Liver (tissue), 8 donors: ENCODE measurements at regions not wholly inside any gene's neighbourhood (a gene's known extent, or its start where the extent isn't known, plus 50 kb on each side); places are given as distances from the start of the nearest gene placed in this dataset.

ENCODE experiments used
- DNase-seq: peaks from one replicate; pipeline ENCODE4 v3.0.0-alpha.2; 2017; ENCODE audit warnings: low spot score
- H3K27ac ChIP-seq, 2 donors: one replicate each; pipeline ENCODE4 v1.7.0; 2013; ENCODE audit warnings: inconsistent platforms in 2 of 2, low read length in 2 of 2, control low read depth in 1 of 2, low read depth in 1 of 2, mild to moderate bottlenecking in 1 of 2
- H3K27me3 ChIP-seq, 4 donors: one replicate each; pipeline versions ENCODE4 v1.6.1 to v1.7.0; 2013; ENCODE audit warnings: low read length in 3 of 4, inconsistent platforms in 1 of 4, mild to moderate bottlenecking in 1 of 4, moderate library complexity in 1 of 4; ENCODE audit not compliant: control insufficient read depth in 4 of 4, insufficient read depth in 4 of 4
- H3K36me3 ChIP-seq, 4 donors: one replicate each; pipeline versions ENCODE4 v1.6.1 to v1.7.0; 2013; ENCODE audit warnings: low read length in 3 of 4, mild to moderate bottlenecking in 3 of 4, low read depth in 1 of 4, moderate library complexity in 1 of 4; ENCODE audit not compliant: control insufficient read depth in 4 of 4, insufficient read depth in 3 of 4
- H3K4me1 ChIP-seq, 4 donors: one replicate each; pipeline versions ENCODE4 v1.6.1 to v1.7.0; 2013; ENCODE audit warnings: low read length in 3 of 4, mild to moderate bottlenecking in 3 of 4, moderate library complexity in 1 of 4; ENCODE audit not compliant: control insufficient read depth in 4 of 4, insufficient read depth in 4 of 4
- H3K4me3 ChIP-seq, 3 donors: one replicate each; pipeline versions ENCODE4 v1.6.1 to v1.7.0; 2013; ENCODE audit warnings: low read length in 3 of 3, control low read depth in 1 of 3, low read depth in 1 of 3, mild to moderate bottlenecking in 1 of 3
- H3K9ac ChIP-seq, 2 donors: one replicate each; pipeline ENCODE4 v1.7.0; 2013; ENCODE audit warnings: low read length in 2 of 2, mild to moderate bottlenecking in 2 of 2, moderate library complexity in 2 of 2, control low read depth in 1 of 2, low read depth in 1 of 2
- H3K9me3 ChIP-seq, 4 donors: one replicate each; pipeline versions ENCODE4 v1.6.1 to v1.7.0; 2013; ENCODE audit warnings: low read length in 3 of 4; ENCODE audit not compliant: control insufficient read depth in 4 of 4
- CTCF ChIP-seq: fragments of 150-350 bp; IDR thresholded peaks from 2 replicates; pipeline ENCODE4 v1.5.1; 2017; ENCODE audit warnings: improper control_type of control experiment, low read depth, low read length; ENCODE audit not compliant: missing input control
- EGR1 ChIP-seq, 2 donors: IDR thresholded peaks; 2 replicates each; pipeline ENCODE4 v1.6.1; 2016 to 2018; ENCODE audit warnings: antibody characterized with exemption in 2 of 2, low read depth in 2 of 2
- FOXA1 ChIP-seq: IDR thresholded peaks from 2 replicates; pipeline ENCODE4 v1.6.1; 2016; ENCODE audit warnings: antibody characterized with exemption
- FOXA2 ChIP-seq: IDR thresholded peaks from 2 replicates; pipeline ENCODE4 v1.6.1; 2016; ENCODE audit warnings: antibody characterized with exemption
- GABPA ChIP-seq, 2 donors: IDR thresholded peaks in 1 of 2; conservative IDR thresholded peaks in 1 of 2; 2 replicates each; pipeline ENCODE4 v1.6.1; 2016; ENCODE audit warnings: antibody characterized with exemption in 2 of 2, mild to moderate bottlenecking in 1 of 2, moderate library complexity in 1 of 2
- HNF4A ChIP-seq, 2 donors: conservative IDR thresholded peaks; 2 replicates each; pipeline ENCODE4 v1.6.1; 2016; ENCODE audit warnings: antibody characterized with exemption in 2 of 2, mild to moderate bottlenecking in 2 of 2
- HNF4G ChIP-seq: IDR thresholded peaks from 2 replicates; pipeline ENCODE4 v1.6.1; 2016; ENCODE audit warnings: antibody characterized with exemption
- JUND ChIP-seq, 2 donors: IDR thresholded peaks; 2 replicates each; pipeline ENCODE4 v1.6.1; 2016; ENCODE audit warnings: antibody characterized with exemption in 2 of 2
- NR2F2 ChIP-seq: IDR thresholded peaks from 2 replicates; pipeline ENCODE4 v1.6.1; 2016; ENCODE audit warnings: antibody characterized with exemption
- RAD21 ChIP-seq, 2 donors: IDR thresholded peaks; 2 replicates each; pipeline ENCODE4 v1.6.1; 2016; ENCODE audit warnings: antibody characterized with exemption in 2 of 2, mild to moderate bottlenecking in 2 of 2
- REST ChIP-seq: IDR thresholded peaks from 2 replicates; pipeline ENCODE4 v1.6.1; 2016; ENCODE audit warnings: antibody characterized with exemption, mild to moderate bottlenecking
- SP1 ChIP-seq: IDR thresholded peaks from 2 replicates; pipeline ENCODE4 v1.6.1; 2018; ENCODE audit warnings: antibody characterized with exemption, mild to moderate bottlenecking
- YY1 ChIP-seq: IDR thresholded peaks from 2 replicates; pipeline ENCODE4 v1.6.1; 2016; ENCODE audit warnings: antibody characterized with exemption, mild to moderate bottlenecking
- WGBS: extraction: QIAGEN DNeasy Blood & Tissue Kit; methylation state at CpG from one replicate; pipeline ENCODE4 v1.1.7; 2013; 5-methylcytosine and 5-hydroxymethylcytosine counted together
- TF ChIP-seq, protein P1 (sequence below): IDR thresholded peaks from 2 replicates; pipeline ENCODE4 v1.6.1; 2016; ENCODE audit warnings: antibody characterized with exemption
- TF ChIP-seq, protein P2 (sequence below): IDR thresholded peaks from 2 replicates; pipeline ENCODE4 v1.6.1; 2016; ENCODE audit warnings: antibody characterized with exemption
- TF ChIP-seq, protein P3 (sequence below): IDR thresholded peaks from 2 replicates; pipeline ENCODE4 v1.6.1; 2016; ENCODE audit warnings: antibody characterized with exemption
- donor health status: healthy.
- donor health status: healthy.
- donor health status: healthy.
- donor health status: healthy.
- donor health status: healthy.

DNA sequence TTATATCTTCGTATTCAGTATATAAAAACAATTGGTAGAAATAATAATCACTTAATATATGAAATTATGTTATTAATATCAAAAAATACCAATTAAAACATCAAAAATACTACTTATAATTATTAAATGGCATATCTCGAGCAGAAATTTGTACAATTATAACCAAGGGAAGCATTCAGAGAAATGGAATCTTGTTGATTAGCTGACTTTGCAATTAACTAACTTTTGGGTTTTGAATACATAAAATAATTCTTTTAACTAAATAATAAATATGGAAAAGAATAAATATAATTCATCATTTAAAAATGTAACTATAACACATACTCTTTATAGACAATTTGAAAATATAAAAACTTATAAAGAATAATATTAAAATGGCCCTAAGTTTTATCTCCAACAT is 160.2 kb upstream of the LRRN1 start:
- DNase-seq = no peak
- Histone ChIP-seq H3K9ac (no peak overlapping the region), H3K27ac (no peak overlapping the region), H3K9me3 (no peaks in the 10 kb centered on the region), H3K36me3 (no peaks in the 10 kb centered on the region), H3K27me3 (no peaks in the 10 kb centered on the region), H3K4me1 (no peaks in the 10 kb centered on the region), H3K4me3 (no peak overlapping the region)
- 79% methylated on average over 2 of the region's 2 CpGs for WGBS
- TF ChIP-seq RAD21 (IDR thresholded peaks at IDR 0.05) (no peak), FOXA1 (no peak), EGR1 (IDR thresholded peaks at IDR 0.05; ENCODE audit: low read depth in 2 of 2) (no peak), GABPA (IDR thresholded peaks at IDR 0.05 in 1 of 2, conservative IDR thresholded peaks at IDR 0.05 in 1 of 2) (no peak), JUND (IDR thresholded peaks at IDR 0.05) (no peak), NR2F2 (no peak), HNF4A (conservative IDR thresholded peaks at IDR 0.05) (no peak), REST (no peak), YY1 (no peak)
- TF ChIP-seq, protein P1, sequence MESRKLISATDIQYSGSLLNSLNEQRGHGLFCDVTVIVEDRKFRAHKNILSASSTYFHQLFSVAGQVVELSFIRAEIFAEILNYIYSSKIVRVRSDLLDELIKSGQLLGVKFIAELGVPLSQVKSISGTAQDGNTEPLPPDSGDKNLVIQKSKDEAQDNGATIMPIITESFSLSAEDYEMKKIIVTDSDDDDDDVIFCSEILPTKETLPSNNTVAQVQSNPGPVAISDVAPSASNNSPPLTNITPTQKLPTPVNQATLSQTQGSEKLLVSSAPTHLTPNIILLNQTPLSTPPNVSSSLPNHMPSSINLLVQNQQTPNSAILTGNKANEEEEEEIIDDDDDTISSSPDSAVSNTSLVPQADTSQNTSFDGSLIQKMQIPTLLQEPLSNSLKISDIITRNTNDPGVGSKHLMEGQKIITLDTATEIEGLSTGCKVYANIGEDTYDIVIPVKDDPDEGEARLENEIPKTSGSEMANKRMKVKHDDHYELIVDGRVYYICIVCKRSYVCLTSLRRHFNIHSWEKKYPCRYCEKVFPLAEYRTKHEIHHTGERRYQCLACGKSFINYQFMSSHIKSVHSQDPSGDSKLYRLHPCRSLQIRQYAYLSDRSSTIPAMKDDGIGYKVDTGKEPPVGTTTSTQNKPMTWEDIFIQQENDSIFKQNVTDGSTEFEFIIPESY = no peak

GRCh38 chr3:3636815-3637214 is 162.4 kb upstream of the LRRN1 start:
- 81% methylated on average over 2 of the region's 2 CpGs for WGBS
- DNase-seq = no peak
- Histone ChIP-seq H3K9ac (no peak overlapping the region), H3K27ac (no peak overlapping the region), H3K9me3 (no peaks in the 10 kb centered on the region), H3K36me3 (no peaks in the 10 kb centered on the region), H3K4me1 (no peaks in the 10 kb centered on the region), H3K27me3 (no peaks in the 10 kb centered on the region), H3K4me3 (no peak overlapping the region)
- TF ChIP-seq, protein P2, sequence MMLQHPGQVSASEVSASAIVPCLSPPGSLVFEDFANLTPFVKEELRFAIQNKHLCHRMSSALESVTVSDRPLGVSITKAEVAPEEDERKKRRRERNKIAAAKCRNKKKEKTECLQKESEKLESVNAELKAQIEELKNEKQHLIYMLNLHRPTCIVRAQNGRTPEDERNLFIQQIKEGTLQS = no peak
- TF ChIP-seq RAD21 (IDR thresholded peaks at IDR 0.05) (no peak), EGR1 (IDR thresholded peaks at IDR 0.05; ENCODE audit: low read depth in 2 of 2) (no peak), SP1 (no peak), FOXA2 (no peak), HNF4G (no peak), CTCF (no peak)
- TF ChIP-seq, protein P3, sequence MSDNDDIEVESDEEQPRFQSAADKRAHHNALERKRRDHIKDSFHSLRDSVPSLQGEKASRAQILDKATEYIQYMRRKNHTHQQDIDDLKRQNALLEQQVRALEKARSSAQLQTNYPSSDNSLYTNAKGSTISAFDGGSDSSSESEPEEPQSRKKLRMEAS = no peak
